SK-N-SH (cell line): ENCODE measurements at regions not wholly inside any gene's neighbourhood (a gene's known extent, or its start where the extent isn't known, plus 50 kb on each side); places are given as distances from the start of the nearest gene placed in this dataset.

ENCODE experiments used
- CHD2 ChIP-seq: fragments of 150-350 bp; IDR thresholded peaks from 2 replicates; pipeline ENCODE4 v1.6.1; 2018; ENCODE audit warnings: low read length; ENCODE audit not compliant: partially characterized antibody
- TF ChIP-seq, protein P1 (sequence below): fragments of 200-600 bp; sonication (generic); IDR thresholded peaks from 2 replicates; pipeline ENCODE4 v1.6.1; 2017; ENCODE audit warnings: antibody characterized with exemption, mild to moderate bottlenecking, moderate library complexity
- TF ChIP-seq, protein P2 (sequence below): IDR thresholded peaks from 2 replicates; pipeline ENCODE4 v1.4.0; 2012; ENCODE audit warnings: low read depth, borderline replicate concordance
- TF ChIP-seq, protein P3 (sequence below): IDR thresholded peaks from 2 replicates; pipeline ENCODE4 v1.4.0; 2012; ENCODE audit warnings: low read depth, borderline replicate concordance

DNA sequence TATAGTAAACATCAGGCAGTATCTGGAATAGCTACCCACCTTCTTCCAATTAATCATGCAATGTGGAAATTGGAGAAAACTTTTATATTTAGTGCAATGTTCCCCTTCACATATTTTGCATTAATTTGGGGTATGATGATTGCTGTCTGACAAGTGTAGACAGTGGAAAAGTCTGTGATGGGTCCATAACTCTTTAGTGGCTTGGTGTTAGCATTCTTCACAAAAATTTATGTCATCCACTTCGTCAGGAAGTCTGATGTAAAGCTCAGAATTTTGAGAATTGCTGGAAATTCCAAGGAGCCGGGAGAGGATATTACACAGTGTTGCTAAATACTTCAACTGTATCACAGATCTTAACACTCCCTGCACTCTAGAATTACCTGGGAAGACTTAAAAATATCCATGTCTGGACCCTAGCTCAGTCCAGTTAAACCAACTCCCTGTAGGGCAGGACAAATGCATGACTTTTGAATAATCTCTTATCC is 549.7 kb upstream of the PLXNA2 start:
- TF ChIP-seq, protein P1, sequence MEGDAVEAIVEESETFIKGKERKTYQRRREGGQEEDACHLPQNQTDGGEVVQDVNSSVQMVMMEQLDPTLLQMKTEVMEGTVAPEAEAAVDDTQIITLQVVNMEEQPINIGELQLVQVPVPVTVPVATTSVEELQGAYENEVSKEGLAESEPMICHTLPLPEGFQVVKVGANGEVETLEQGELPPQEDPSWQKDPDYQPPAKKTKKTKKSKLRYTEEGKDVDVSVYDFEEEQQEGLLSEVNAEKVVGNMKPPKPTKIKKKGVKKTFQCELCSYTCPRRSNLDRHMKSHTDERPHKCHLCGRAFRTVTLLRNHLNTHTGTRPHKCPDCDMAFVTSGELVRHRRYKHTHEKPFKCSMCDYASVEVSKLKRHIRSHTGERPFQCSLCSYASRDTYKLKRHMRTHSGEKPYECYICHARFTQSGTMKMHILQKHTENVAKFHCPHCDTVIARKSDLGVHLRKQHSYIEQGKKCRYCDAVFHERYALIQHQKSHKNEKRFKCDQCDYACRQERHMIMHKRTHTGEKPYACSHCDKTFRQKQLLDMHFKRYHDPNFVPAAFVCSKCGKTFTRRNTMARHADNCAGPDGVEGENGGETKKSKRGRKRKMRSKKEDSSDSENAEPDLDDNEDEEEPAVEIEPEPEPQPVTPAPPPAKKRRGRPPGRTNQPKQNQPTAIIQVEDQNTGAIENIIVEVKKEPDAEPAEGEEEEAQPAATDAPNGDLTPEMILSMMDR: no peak
- TF ChIP-seq, protein P2, sequence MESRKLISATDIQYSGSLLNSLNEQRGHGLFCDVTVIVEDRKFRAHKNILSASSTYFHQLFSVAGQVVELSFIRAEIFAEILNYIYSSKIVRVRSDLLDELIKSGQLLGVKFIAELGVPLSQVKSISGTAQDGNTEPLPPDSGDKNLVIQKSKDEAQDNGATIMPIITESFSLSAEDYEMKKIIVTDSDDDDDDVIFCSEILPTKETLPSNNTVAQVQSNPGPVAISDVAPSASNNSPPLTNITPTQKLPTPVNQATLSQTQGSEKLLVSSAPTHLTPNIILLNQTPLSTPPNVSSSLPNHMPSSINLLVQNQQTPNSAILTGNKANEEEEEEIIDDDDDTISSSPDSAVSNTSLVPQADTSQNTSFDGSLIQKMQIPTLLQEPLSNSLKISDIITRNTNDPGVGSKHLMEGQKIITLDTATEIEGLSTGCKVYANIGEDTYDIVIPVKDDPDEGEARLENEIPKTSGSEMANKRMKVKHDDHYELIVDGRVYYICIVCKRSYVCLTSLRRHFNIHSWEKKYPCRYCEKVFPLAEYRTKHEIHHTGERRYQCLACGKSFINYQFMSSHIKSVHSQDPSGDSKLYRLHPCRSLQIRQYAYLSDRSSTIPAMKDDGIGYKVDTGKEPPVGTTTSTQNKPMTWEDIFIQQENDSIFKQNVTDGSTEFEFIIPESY: no peak
- TF ChIP-seq, protein P3, sequence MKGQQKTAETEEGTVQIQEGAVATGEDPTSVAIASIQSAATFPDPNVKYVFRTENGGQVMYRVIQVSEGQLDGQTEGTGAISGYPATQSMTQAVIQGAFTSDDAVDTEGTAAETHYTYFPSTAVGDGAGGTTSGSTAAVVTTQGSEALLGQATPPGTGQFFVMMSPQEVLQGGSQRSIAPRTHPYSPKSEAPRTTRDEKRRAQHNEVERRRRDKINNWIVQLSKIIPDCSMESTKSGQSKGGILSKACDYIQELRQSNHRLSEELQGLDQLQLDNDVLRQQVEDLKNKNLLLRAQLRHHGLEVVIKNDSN: no peak
- TF ChIP-seq CHD2: no peak
